Glomerular endothelial cell (primary cell): ENCODE measurements at regions not wholly inside any gene's neighbourhood (a gene's known extent, or its start where the extent isn't known, plus 50 kb on each side); places are given as distances from the start of the nearest gene placed in this dataset.
"Not testable (repeated sequence)": the region's sequence is repeated elsewhere in the genome, so short reads cannot be mapped to it uniquely, and the experiment has no call there.

ENCODE experiments used
- DNase-seq: peaks from one replicate; pipeline ENCODE4 v3.0.0-alpha.2; 2011; ENCODE audit warnings: low read depth, low spot score; ENCODE audit errors: extremely low read depth

GRCh38 chrX:10676235-10676957 lies 56.0 kb upstream of the MID1 start:
- no peak for DNase-seq

DNA sequence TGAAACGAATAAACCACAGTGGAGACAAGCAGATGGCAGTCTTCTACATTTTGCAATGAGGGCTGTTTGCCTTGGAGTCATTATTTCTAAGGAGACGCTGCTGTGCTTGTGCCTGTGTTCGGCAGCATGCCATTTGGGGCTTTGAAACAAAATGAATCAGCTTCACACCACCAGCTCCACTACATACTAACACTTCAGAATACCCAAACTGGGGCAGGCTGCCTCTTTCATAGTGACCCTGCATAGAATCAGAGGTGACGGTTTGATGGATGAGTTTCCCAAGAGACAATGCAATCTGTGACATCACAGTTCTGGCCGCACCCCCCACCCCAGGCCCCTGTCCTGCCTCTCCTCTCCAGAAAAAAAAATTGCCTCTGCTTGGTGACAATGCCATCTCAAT lies 57.1 kb upstream of the MID1 start:
- no peak for DNase-seq

DNA sequence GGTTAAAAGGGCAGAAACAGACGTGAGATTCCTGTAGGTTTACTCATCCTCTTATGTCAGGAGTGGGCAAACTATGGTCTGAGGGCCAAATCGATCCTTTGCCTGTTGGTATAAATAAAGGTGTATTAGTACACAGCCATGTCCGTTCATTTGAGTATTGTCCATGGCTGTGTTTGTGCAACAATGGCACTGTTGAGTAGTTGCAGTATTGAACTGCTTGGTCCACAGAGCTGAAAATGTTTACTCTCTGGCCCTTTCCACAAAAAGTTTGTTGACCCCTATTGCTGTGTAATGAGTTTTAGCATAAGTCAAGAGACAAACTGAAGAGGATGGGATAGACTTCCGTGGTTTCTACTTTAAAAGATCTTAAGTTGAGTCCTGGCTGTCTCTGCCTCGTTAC lies 59.0 kb upstream of the MID1 start:
- DNase-seq = no peak

DNA sequence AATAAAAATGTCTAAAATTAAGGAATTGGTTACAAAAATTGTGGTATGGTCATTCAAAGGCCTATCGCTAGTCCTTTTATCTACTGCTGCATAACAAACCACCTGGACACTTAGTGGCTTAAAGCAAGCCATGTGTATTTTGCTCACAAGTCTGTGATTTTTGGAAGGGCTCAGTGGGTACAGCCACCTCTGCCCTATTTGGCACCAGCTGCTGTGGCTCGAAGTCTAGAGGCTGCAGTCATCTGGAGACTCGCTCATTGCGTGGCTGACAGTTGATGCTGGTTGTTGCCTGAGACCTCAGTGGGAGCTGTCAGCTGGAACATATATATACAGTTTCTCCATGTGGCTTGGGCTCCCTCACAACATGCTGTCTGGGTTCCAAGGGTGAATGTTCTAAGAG lies 60.8 kb upstream of the MID1 start:
- DNase-seq = no peak

GRCh38 chrX:10683631-10684030 lies 63.2 kb upstream of the MID1 start:
- not testable (repeated sequence) for DNase-seq

GRCh38 chrX:10685923-10686595 lies 65.7 kb upstream of the MID1 start:
- no peak for DNase-seq

DNA sequence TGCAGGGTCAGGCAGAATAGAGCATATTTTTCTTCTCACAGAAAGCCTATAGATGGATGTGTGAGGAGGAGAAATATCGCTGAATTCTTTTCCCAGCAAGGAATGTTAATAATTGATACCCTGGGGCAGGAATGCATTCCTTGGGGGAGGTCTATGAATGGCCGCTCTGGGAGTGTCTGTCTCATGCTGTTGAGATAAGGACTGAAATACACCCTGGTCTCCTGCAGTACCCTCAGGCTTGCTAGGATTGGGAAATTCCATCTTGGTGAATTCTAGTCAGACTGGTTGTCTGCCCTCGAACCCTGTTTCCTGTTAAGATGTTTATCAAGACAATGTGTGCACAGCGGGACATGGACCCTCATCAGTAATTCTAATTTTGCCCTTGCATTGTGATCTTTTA lies 71.4 kb upstream of the MID1 start:
- DNase-seq = not testable (repeated sequence)

- DNase-seq = no peak
Measured at GRCh38 chrX:10697616-10698317, 77.4 kb upstream of the MID1 start.

DNA sequence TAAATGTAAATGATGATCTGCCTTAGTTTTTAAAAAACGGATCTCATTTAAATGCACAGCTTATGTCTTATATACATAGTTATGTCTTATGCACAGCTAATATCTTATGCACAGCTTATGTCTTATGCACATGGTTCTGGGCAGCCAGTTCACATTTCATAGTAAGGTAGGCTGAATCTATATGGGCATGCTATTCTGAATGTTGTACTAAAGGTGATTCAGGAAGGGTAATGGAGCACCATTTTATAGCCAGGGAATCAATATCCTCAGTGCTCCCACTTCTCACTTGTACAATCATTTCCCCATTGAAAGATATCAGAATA lies 77.9 kb upstream of the MID1 start:
- DNase-seq = no peak

GRCh38 chrX:10702031-10702430 lies 81.6 kb upstream of the MID1 start:
- DNase-seq = no peak

DNA sequence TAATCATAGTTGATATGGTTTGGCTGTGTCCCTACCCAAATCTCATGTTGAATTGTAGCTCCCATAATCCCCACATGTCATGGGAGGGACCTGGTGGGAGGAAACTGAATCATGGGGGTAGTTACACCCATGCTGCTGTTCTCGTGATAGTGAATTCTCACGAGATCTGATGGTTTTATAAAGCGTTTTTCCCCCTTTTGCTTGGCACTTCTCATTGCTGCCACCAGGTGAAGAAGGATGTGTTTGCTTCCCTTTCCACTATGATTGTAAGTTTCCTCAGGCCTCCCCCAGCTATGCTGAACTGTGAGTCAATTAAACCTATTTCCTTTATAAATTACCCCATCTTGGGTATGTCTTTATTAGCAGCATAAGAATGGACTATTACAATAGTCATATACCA lies 86.0 kb upstream of the MID1 start:
- not testable (repeated sequence) for DNase-seq

GRCh38 chrX:10707773-10708172 lies 87.4 kb upstream of the MID1 start:
- no peak for DNase-seq

DNA sequence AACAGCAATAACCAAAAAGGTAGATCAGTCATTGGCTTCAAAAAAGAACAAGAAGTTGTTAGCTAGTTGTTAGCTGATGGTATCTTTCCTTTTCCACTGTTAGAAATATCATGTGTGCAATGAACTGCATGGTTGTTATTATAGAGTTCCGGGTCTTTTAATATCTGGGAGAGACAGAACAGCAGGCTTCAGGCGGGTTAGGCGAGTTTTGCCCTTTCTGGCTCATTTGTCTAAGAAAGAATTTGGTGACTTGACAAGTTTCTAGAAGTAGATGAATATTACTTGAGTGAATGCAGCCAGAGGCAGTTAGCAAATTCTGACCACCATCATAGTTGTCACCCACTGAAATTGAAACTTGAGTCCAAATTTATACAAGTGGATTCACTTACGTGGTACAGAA lies 88.9 kb upstream of the MID1 start:
- DNase-seq = no peak

DNA sequence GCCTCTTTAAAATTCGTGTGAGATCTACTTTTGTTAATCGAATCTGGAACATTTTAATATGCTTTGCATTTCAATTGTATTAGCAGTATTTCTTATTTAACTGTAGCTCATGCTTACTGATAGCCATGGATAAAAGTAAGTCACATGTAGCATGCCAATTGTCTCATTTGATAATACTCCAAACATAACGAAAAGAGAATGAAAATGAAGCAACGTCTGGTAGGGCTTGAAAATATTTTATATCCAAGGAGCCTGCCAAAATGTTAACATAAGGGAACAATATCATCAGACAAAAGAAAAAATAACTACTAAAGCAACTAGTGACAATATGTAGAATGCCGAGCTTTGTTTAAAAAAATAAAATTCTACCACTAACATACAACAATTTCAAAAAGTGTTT lies 94.1 kb upstream of the MID1 start:
- no peak for DNase-seq

- peak; percentile 2 for DNase-seq
Measured at GRCh38 chrX:10722851-10723250, 102.5 kb upstream of the MID1 start.

GRCh38 chrX:10725071-10725470 lies 104.7 kb upstream of the MID1 start:
- no peak for DNase-seq

DNA sequence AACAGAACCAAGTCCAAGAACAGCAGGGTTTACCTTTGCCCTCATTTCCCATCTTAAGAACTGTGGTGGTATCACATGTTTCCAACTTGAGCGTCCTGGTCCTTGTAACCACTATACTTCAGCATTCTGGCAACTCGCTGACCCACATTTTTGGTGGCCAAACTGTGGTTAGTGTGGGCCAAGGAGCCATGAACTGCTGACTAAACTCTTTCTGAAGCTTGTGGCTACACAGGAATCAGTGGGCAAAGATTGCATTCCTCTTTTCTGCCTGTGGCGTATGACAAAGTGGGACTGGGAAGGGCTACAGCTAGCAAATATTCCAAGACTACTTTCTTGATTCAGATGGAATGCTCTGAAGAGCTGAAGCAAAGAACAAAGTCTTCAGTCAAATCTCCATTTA lies 106.3 kb upstream of the MID1 start:
- no peak for DNase-seq

DNA sequence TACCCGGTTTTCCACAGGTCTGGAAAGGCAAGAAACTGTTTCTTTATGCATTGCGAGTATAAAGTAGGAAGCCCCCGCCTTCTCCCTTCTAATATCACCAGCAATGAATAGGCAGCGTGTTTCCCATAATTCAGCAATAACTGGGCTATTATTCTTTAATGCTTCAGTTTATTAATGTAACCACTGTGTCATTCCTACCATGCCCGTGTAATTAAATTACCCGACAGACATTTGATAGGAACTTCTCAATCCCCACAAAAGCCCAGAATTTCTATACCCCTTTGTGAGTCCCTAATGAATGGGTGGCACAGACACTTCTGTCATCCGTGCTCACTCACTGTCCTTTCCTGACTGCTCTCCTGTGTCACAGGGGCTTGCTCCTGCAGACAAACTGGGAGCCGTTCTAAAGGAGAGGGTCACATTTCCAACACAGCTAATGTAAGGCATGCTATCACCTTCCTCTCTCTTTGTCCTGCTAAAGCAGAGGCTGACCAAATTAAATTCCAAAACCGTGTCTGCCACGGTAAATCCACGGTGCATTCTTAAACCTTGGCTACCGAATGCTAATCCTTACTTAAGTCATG lies 108.5 kb upstream of the MID1 start:
- no peak for DNase-seq

- no peak for DNase-seq
Measured at GRCh38 chrX:10739426-10739825, 119.0 kb upstream of the MID1 start.

DNA sequence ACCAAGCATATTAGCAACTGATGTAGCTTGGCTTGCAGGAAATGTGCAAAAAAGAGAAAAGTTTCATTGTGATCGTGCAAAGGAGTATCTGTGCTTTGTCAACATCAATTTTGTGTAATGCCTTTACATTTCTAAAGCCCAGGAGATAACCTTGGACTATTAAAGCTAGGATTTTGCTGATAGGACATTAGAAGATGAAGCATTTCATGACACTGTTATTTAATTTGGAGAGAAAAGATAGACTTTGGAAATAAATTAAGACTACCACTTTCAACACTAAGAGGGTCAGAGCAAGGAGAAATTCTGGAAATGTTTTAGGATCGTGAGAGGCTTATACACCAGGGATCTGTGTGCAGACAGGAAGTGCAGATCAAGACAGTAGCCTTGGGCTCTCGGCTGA lies 120.6 kb upstream of the MID1 start:
- no peak for DNase-seq

DNA sequence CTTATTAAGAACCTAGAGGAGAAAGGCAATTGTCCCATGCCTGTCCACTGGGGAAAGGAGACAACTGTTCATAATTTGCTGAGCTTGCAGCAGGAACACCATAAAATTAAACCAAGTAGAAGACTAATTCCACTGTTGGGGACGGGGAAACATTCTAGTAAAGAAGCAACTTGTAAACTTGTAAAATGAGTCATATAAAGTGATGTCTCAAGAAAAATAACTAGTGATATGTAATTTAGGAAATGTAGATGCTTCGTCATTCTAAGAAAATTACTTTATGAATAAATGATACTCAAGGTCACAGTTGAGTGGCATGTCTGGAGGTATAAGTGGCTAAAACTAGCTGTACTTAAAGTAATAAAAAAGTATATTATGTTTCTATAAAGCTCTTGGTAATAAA lies 121.2 kb upstream of the MID1 start:
- DNase-seq = no peak

GRCh38 chrX:10743476-10743875 lies 123.1 kb upstream of the MID1 start:
- DNase-seq = no peak
